HT-29 (cell line): ENCODE measurements at regions not wholly inside any gene's neighbourhood (a gene's known extent, or its start where the extent isn't known, plus 50 kb on each side); places are given as distances from the start of the nearest gene placed in this dataset.

Experiments
- DNase-seq: peaks from one replicate; pipeline ENCODE4 v3.0.0-alpha.2; 2015; ENCODE audit warnings: low spot score

- DNase-seq = no peak
These were observed 1391.7 kb upstream of the MIR17HG start for GRCh38 chr13:89955773-89956172.

- DNase-seq = no peak
These were observed 1388.4 kb upstream of the MIR17HG start for GRCh38 chr13:89959074-89959473.

- DNase-seq = no peak
These were observed 1382.2 kb upstream of the MIR17HG start for GRCh38 chr13:89965252-89965651.

GRCh38 chr13:89966524-89966923 lies 1381.0 kb upstream of the MIR17HG start:
- DNase-seq = no peak

GRCh38 chr13:89967701-89968100 lies 1379.8 kb upstream of the MIR17HG start:
- no peak for DNase-seq

GRCh38 chr13:89968470-89968869 lies 1379.0 kb upstream of the MIR17HG start:
- DNase-seq = no peak

- no peak for DNase-seq
These were observed 1377.2 kb upstream of the MIR17HG start for GRCh38 chr13:89970353-89970709.

- DNase-seq = no peak
These were observed 1370.3 kb upstream of the MIR17HG start for GRCh38 chr13:89977203-89977602.

DNA sequence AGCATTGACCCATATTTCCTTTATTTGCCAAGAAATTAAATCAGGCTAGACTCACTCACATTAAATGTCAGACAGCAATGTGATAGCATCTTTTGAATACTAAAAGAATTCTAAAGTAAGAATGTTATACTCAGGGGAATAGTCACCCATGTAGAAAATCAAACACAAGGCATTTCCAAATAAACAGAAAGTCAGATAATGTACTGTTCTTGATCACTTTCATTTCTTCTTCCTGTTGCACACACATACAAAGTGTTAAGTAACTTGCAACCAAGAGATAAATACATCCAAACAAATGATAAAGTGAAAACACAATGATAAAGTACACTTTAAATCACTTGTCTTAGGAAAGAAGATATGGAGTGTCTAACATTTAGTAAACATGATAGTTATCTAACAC lies 1366.6 kb upstream of the MIR17HG start:
- no peak for DNase-seq

- no peak for DNase-seq
These were observed 1364.9 kb upstream of the MIR17HG start for GRCh38 chr13:89982407-89983095.

DNA sequence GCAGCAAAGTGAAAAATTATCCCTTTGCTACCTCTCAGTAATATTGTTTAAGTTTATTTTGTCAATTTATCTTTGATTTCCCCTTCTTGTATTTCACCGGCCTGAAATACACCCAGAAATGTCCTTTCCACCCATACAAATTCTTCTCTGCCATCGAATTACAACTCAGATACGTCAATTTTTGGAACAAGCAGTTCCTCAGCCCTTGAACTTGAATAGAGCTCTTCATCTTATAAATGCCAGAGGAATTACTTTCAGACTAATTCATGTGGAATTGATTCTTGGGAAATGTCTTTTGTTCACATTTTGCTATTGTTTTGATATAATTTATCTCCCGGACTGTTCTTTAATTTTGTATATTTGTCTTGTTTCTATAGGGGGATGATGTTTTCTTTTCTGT lies 1359.3 kb upstream of the MIR17HG start:
- DNase-seq = no peak

DNA sequence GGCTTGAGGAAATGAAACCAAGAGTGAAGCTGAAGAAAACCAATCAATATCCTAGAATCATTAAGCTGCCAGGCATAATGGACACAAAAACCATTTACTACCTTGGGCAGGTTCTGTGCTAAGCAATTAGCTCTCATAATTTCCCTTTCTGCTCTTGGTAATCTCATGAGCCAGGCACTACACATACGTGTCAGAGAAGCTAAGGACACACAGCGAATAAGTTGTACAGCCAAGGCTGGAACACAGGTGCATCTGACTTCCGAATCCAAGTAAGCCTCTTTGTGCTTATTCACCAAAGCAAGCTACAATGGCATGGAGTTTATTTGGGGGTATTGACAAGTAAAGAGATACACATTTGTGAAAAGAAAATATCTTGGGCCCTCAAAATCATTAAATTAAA lies 1343.9 kb upstream of the MIR17HG start:
- DNase-seq = no peak

DNA sequence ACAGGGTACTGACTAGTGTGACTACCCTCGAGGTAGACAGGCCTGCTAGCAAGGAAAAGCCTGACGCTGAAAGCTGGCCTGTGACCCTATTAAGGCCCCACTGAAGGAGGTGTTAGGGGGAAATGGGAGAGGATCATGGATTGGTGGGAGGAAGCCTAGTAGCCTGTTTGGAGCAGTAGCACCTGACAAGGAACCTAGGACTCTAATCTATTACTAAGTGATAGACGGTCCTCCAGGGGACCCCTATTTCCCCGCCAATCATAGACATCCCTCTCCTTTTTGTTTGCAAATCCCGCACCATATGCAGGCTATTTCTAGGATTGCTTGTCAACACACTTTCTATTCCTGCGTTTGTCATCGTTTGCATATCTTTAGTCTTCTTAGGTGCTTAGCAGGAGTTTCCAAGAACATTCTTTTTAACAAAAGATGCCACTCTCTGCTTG lies 1338.8 kb upstream of the MIR17HG start:
- no peak for DNase-seq

- no peak for DNase-seq
These were observed 1333.4 kb upstream of the MIR17HG start for GRCh38 chr13:90014038-90014437.

GRCh38 chr13:90015565-90016507 lies 1331.7 kb upstream of the MIR17HG start:
- no peak for DNase-seq

- DNase-seq = no peak
These were observed 1330.8 kb upstream of the MIR17HG start for GRCh38 chr13:90016688-90017087.

DNA sequence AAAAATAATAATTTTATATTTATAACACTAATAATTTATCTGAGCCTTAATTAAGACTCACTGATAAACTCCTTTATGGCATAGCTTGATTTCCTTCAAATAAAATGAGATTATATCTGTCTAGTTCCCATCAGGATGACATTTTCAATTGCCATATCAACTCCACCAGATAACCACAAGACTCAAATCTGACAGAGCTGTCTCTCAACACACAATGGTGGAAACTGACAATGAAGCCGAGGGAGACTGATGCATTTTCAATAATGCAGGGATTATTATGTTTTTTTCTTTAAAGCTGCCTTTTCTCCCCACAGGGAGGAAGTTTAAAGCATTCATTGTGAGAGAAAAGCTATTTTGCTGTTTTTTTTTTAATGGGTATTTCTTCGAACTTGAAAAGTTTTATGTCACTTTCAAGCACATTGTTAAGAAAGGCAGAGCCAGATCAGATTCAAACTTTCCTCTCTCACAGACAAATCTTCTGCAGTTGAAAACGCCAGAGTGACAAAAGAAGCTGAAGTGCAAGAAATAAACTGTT lies 1326.9 kb upstream of the MIR17HG start:
- no peak for DNase-seq

DNA sequence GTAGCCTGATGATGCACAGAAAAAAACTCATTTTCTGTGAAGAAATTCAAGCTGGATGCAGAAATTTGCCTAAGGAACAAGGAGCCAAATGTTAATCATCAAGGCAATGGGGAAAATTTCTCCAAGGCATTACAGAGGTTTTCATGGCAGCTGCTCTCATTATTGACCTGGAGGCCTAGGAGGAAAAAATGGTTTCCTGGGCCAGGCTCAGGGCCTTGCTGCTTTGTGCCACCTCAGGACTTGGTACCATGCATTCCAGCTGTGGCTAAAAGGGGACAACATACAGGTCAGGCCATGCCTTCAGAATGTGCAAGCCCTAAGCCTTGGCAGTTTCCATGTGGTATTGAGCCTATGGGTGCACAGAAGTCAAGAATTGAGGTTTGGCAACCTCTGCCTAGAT lies 1320.1 kb upstream of the MIR17HG start:
- DNase-seq = no peak

- DNase-seq = no peak
These were observed 1315.2 kb upstream of the MIR17HG start for GRCh38 chr13:90032313-90032712.

GRCh38 chr13:90032841-90033493 lies 1314.5 kb upstream of the MIR17HG start:
- no peak for DNase-seq

GRCh38 chr13:90039516-90039915 lies 1308.0 kb upstream of the MIR17HG start:
- no peak for DNase-seq

GRCh38 chr13:90047600-90047999 lies 1299.9 kb upstream of the MIR17HG start:
- DNase-seq = no peak
